IPS-20b (cell line): ENCODE measurements at regions not wholly inside any gene's neighbourhood (a gene's known extent, or its start where the extent isn't known, plus 50 kb on each side); places are given as distances from the start of the nearest gene placed in this dataset.

ENCODE experiments used
- H3K27ac ChIP-seq: one replicate; pipeline ENCODE4 v1.5.1; 2013; ENCODE audit warnings: low read length
- H3K27me3 ChIP-seq: 2 replicates; pipeline ENCODE4 v1.6.1; 2013; ENCODE audit warnings: mild to moderate bottlenecking, low read length, inconsistent platforms; ENCODE audit not compliant: insufficient read depth
- H3K36me3 ChIP-seq: 2 replicates; pipeline ENCODE4 v1.6.1; 2013; ENCODE audit warnings: low read depth, mild to moderate bottlenecking, inconsistent platforms, low read length, moderate library complexity; ENCODE audit not compliant: insufficient read depth
- H3K4me1 ChIP-seq: 2 replicates; pipeline ENCODE4 v1.6.1; 2013; ENCODE audit warnings: mild to moderate bottlenecking, control low read depth, inconsistent platforms, low read length, moderate library complexity; ENCODE audit not compliant: insufficient read depth
- H3K4me3 ChIP-seq: 2 replicates; pipeline ENCODE4 v1.5.1; 2013; ENCODE audit warnings: mild to moderate bottlenecking, low read length, inconsistent platforms
- H3K9ac ChIP-seq: 2 replicates; pipeline ENCODE4 v1.6.1; 2013; ENCODE audit warnings: low read depth, mild to moderate bottlenecking, inconsistent platforms, low read length, moderate library complexity
- H3K9me3 ChIP-seq: 2 replicates; pipeline ENCODE4 v1.6.1; 2013; ENCODE audit warnings: mild to moderate bottlenecking, low read depth, low read length, inconsistent platforms; ENCODE audit not compliant: insufficient read depth

DNA sequence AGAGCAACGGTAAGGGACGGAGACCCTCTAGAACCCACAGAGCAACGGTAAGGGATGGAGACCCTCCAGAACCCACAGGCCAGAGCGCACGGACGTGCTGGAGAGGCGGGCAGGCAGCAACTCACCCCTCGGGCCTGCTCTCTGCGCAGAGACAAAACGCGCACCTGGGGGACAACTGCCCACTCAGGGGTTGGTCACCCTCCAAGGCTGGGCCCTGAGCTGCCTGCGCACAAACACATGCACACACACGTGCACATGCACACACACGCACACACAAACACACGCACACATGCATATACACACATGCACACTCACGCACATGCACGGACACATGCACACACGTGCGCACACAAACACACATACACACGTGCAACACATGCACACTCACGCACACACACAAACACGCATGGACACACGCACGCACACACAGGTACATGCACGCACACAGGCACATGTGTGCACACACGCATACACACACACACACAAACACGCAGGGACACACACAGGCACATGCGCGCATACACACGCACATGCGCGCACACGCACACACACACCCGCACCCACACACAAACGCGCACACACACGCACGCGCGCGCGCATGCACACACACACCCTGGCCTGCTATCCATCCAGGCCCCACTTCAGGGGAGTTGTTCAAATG is 88.3 kb downstream of the NCOR2 start:
- no peaks in the 10 kb centered on the region for H3K9me3 ChIP-seq
- peaks cover 57% of the 10 kb centered on the region for H3K36me3 ChIP-seq
- no peak overlapping the region for H3K9ac ChIP-seq
- H3K4me1 ChIP-seq = no peaks in the 10 kb centered on the region
- no peaks in the 10 kb centered on the region for H3K27me3 ChIP-seq
- no peak overlapping the region for H3K4me3 ChIP-seq
- H3K27ac ChIP-seq = no peak overlapping the region

DNA sequence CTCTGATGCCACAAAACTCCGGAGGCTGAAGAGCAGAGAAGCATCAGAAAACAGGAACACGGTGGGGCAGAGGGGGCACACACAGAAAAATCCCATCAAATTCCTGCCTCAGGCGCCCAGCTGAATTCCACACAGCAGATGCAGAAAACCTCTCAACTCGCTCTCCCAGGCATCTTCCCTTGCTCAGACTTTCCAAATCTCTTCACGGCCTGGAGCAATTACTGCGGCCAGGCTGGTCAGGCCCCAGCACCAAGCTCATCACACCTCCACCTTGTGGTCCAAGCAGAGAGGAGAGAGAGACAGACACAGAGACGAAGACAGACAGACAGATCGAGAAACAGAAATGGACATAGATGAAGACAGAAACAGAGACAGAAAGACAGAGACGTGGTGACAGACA is 89.0 kb downstream of the NCOR2 start:
- H3K4me1 ChIP-seq = no peaks in the 10 kb centered on the region
- H3K27ac ChIP-seq = no peak overlapping the region
- H3K9ac ChIP-seq = no peak overlapping the region
- H3K4me3 ChIP-seq = no peak overlapping the region
- H3K27me3 ChIP-seq = no peaks in the 10 kb centered on the region
- H3K36me3 ChIP-seq = peaks cover 57% of the 10 kb centered on the region
- peaks cover 4% of the 10 kb centered on the region; the same call in 1 of the 2 replicates for H3K9me3 ChIP-seq

DNA sequence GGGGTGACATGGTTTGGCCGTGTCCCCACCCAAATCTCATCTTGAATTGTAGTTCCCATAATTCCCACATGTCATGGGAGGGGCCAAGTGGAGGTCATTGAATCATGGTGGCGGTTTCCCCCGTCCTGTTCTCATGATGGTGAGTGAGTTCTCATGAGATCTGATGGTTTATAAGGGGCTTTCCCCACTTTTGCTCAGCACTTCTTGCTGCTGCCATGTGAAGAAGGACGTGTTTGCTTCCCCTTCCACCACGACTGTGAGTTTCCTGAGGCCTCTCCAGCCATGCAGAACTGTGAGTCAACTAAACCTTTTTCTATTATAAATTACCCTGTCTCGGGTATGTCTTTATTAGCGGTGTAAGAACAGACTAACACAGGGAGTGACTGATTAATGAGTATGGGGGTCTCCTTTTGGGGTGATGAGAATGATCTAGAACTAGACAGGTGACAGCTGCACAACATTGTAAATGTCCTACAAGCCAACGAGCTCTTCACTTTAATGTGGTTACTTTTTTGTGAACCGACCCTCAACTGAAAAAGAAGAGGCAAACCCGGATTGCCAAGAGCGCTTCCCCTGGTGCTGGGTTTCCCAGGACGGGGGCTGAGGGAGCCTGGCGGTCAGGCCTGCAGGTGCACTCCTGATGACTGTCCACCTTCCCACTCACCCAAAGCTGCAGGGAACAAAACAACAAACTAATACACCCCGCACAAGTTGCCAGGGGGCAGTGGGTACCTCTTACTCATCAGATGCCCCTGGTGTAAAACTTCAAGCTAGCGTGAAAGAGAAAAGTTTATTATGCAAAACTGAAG is 90.1 kb downstream of the NCOR2 start:
- H3K27me3 ChIP-seq = no peaks in the 10 kb centered on the region
- H3K9ac ChIP-seq = no peak overlapping the region
- H3K36me3 ChIP-seq = peaks cover 59% of the 10 kb centered on the region
- H3K27ac ChIP-seq = no peak overlapping the region
- peaks cover 10% of the 10 kb centered on the region; the same call in 1 of the 2 replicates for H3K9me3 ChIP-seq
- no peaks in the 10 kb centered on the region for H3K4me1 ChIP-seq
- no peak overlapping the region for H3K4me3 ChIP-seq

DNA sequence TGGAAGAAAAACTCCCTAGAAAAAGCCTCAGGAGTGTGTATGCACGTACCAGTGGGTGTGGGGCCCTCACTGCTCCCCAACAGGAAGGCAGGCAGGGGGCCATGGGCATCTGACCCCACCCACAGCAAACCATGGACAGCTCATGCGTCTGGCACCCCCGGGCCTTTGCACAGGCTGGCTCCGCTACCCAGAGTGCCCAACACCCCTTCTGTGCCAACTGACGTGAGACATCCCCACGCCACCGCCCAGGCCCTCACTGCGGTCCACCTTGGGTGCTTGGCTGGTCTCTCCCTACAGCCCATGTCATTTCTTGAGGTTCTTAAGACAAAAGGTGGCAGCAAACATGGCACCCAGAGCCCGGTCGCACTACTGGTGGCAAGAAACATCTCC is 91.4 kb downstream of the NCOR2 start:
- Histone ChIP-seq H3K4me1 (no peaks in the 10 kb centered on the region), H3K9me3 (peaks cover 10% of the 10 kb centered on the region; the same call in 1 of the 2 replicates), H3K27me3 (no peaks in the 10 kb centered on the region), H3K27ac (no peak overlapping the region), H3K4me3 (no peak overlapping the region), H3K9ac (no peak overlapping the region), H3K36me3 (peaks cover 67% of the 10 kb centered on the region)

DNA sequence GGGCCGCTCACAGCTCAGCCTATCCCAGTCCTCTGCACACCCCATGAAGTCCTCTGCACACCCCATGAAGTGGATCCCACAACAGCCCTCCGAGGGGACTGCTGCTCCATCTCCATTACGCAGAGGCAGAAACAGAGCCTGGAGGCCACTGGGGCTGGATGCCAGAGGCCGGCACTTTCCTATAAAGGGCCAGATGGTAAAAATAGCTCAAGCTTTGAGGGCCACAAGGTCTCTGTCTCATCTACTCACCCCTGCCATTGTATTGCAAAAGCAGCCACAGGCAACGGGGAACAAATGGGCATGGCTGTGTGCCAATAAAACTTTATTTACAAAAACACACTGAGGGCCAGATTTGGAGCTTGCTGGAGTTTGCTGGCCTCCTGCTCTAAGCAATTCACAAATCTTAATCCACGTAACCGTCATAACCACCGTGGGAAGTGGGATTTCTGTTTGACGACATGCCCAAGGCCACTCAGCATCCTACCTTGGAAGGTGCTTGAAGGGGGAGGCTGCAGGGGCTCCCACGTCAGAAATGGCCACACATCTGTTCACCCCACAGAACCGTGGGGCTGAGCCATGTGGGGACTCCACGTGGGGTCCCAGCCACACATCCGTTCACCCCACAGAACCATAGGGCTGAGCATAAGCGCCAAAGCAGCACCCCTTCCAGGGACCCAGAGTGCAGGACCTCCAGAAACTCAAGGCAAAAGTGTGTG is 92.0 kb downstream of the NCOR2 start:
- Histone ChIP-seq H3K27ac (no peak overlapping the region), H3K9me3 (peaks cover 10% of the 10 kb centered on the region; the same call in 1 of the 2 replicates), H3K36me3 (peaks cover 73% of the 10 kb centered on the region), H3K4me1 (no peaks in the 10 kb centered on the region), H3K27me3 (no peaks in the 10 kb centered on the region), H3K9ac (no peak overlapping the region), H3K4me3 (no peak overlapping the region)

DNA sequence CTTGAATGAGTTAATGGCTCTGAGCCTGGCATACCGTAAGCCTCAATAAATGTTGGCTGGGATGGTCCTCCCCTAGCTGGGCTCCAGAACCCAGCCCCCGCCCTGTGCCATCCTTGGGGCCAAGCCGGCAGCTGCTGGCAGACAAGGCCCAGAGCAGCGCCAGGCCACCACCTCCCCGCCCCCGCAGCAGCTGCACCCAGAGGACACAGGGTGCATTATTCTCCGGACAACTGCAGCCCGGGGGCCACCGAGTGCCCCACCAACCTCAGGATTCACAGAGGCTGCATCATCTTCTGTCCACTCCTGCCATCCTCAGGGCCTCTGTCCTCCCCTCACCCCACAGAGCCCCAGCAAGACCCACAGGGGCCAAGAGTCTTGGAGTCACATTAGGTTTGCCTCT is 92.7 kb downstream of the NCOR2 start:
- no peak overlapping the region for H3K9ac ChIP-seq
- H3K36me3 ChIP-seq = peaks cover 78% of the 10 kb centered on the region
- no peaks in the 10 kb centered on the region for H3K27me3 ChIP-seq
- no peak overlapping the region for H3K27ac ChIP-seq
- H3K9me3 ChIP-seq = peaks cover 10% of the 10 kb centered on the region; the same call in 1 of the 2 replicates
- no peaks in the 10 kb centered on the region for H3K4me1 ChIP-seq
- H3K4me3 ChIP-seq = no peak overlapping the region

DNA sequence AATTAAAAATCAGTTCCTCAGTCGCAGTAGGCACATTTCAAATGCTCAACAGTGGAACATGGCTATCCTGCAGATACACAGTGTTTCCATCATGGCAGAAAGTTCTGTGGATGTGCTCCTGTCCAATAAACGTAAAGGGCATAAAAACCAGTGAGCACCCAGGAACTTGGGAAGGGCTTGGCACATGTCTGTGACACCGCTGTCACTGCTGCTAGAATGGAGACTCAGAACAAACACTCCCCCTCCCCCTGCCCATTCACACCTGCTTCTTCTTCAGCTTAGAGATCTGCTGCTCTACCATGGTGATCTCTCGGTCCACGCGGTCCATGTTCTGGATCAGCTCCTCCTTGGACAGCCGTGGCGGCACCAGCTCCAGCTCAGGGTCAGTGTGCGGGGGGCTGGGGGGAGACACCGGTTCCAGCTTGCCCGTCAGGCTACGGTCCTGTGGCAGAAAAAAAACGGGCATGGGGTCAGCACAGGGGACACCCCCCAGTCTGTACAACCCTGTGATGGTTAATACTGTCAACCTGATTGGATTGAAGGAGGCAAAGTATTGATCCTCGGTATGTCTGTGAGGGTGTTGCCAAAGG is 94.6 kb downstream of the NCOR2 start:
- no peaks in the 10 kb centered on the region for H3K4me1 ChIP-seq
- peaks cover 10% of the 10 kb centered on the region; the same call in 1 of the 2 replicates for H3K9me3 ChIP-seq
- no peak overlapping the region for H3K4me3 ChIP-seq
- no peak overlapping the region for H3K27ac ChIP-seq
- no peaks in the 10 kb centered on the region for H3K27me3 ChIP-seq
- peaks cover 73% of the 10 kb centered on the region for H3K36me3 ChIP-seq
- H3K9ac ChIP-seq = no peak overlapping the region

DNA sequence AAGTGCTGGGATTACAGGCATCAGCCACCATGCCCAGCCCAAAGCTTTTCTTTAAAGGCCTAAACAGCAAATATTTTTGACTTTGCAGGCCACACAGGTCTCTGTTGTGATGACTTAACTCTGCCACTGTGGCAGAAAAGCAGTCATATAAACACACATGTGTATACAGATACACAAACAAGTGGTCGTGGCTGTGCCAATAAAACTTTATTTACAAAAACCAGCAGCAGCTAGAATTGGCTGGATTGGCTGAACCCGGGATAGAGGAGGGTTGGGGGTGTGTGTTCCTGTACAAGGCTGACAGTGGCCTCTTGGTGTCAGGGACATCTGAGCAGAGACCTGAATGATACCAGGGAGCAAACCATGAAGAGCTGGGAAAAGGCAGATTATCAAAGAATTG is 95.6 kb downstream of the NCOR2 start:
- Histone ChIP-seq H3K36me3 (peaks cover 64% of the 10 kb centered on the region), H3K27ac (no peak overlapping the region), H3K9ac (no peak overlapping the region), H3K27me3 (no peaks in the 10 kb centered on the region), H3K4me3 (no peak overlapping the region), H3K9me3 (peaks cover 10% of the 10 kb centered on the region; the same call in 1 of the 2 replicates), H3K4me1 (no peaks in the 10 kb centered on the region)

DNA sequence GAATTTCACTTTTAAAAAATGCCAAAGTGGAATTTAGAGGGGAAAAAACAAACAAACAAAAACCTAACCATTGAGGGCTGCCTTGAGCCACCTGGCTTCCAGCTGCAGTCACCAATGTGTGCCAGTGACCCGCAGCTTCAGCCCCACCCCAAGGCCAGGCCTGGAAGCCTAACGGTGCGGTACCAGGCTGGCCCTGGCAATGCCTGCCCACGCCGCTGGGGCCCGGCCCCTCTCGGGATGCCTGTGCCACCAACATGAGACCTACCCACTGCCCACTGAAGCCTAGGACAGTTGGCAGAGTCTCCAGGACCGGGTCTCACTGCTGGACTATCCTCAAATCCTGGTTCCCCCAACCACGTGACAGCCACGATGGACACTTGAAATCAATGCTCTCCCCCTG is 96.6 kb downstream of the NCOR2 start:
- Histone ChIP-seq H3K4me1 (no peaks in the 10 kb centered on the region), H3K9ac (no peak overlapping the region), H3K36me3 (peaks cover 63% of the 10 kb centered on the region), H3K27ac (no peak overlapping the region), H3K4me3 (no peak overlapping the region), H3K27me3 (no peaks in the 10 kb centered on the region), H3K9me3 (peaks cover 11% of the 10 kb centered on the region; the same call in 1 of the 2 replicates)

DNA sequence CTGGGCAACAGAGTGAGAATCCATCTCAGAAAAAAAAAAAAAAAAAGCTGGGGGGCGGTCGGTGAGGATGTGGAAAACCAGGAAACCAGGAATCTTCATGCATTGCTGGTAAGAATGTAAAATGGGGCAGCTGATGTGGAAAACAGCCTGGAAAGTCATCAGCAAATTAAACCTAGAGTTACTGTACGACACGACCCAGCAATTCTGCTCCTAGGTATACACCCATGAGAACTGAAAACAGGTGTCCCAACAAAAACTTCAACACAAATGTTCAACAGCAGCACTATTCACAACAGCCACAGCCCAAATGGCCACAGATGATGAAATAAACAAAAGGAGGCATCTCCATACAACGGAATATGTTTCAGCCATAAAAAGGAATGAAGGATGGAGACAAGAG is 97.3 kb downstream of the NCOR2 start:
- no peaks in the 10 kb centered on the region for H3K27me3 ChIP-seq
- no peak overlapping the region for H3K9ac ChIP-seq
- peaks cover 64% of the 10 kb centered on the region for H3K36me3 ChIP-seq
- H3K9me3 ChIP-seq = peaks cover 16% of the 10 kb centered on the region; the same call in 1 of the 2 replicates
- H3K4me3 ChIP-seq = no peak overlapping the region
- no peak overlapping the region for H3K27ac ChIP-seq
- H3K4me1 ChIP-seq = no peaks in the 10 kb centered on the region

DNA sequence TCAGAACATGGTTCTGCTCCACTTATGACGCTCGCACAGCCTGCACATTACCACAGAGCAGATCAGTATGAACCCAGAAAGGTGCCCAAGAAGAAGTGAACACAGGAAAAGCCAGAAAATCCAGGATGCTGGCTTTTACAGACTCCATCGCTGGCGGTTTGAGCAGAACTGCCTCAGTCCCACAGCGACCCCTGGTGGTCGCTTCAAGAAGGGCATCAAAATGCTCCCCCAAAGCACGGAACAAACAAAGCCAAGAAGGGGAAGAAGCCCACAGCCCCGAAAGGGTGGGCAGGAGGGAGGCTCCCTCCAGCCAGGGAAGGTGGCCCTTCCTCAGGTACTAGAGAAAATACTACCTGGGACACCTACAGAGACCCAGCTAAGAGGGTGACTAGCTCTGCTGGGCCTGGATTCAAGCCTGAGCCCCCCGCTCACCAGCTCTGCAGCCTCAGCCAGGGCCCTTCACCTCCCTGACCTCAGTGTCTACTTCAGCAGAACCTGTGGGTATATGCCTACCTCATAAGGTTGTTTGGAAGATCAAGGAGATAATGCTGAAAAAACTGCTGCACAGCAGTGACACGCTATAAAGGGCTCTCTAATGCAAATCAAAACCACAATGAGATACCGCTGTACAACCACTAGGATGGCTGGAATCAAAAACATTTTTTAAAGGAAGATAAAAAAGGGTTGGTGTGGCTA is 98.1 kb downstream of the NCOR2 start:
- Histone ChIP-seq H3K27ac (no peak overlapping the region), H3K36me3 (peaks cover 72% of the 10 kb centered on the region)

More for the DNA sequence above, 98.1 kb downstream of the NCOR2 start:
- Histone ChIP-seq H3K9me3 (peaks cover 16% of the 10 kb centered on the region; the same call in 1 of the 2 replicates), H3K4me1 (no peaks in the 10 kb centered on the region), H3K27me3 (no peaks in the 10 kb centered on the region), H3K4me3 (no peak overlapping the region), H3K9ac (no peak overlapping the region)
